Gastrocnemius medialis (tissue), 4 donors: ENCODE measurements at regions not wholly inside any gene's neighbourhood (a gene's known extent, or its start where the extent isn't known, plus 50 kb on each side); places are given as distances from the start of the nearest gene placed in this dataset.

ENCODE experiments used
- ATAC-seq, 2 donors: fragments of 150-250 bp; one replicate each; pipeline ENCODE4 v1.9.1; 2016
- DNase-seq, 2 donors: peaks; one replicate each; pipeline ENCODE4 v3.0.0-alpha.2; 2019
- H3K27ac ChIP-seq, 4 donors: fragments of 200-600 bp; sonication (generic); 1 replicate in 1 of 4; 2 replicates in 3 of 4; pipeline ENCODE4 v1.5.1; 2016 to 2018; ENCODE audit warnings: mild to moderate bottlenecking in 2 of 4, moderate library complexity in 1 of 4
- H3K27me3 ChIP-seq, 3 donors: fragments of 200-600 bp; sonication (generic) in 2 of 3; 1 replicate in 1 of 3; 2 replicates in 2 of 3; pipeline versions ENCODE4 v1.5.1 to v1.6.0; 2016 to 2019; ENCODE audit warnings: mild to moderate bottlenecking in 1 of 3, moderate library complexity in 1 of 3
- H3K36me3 ChIP-seq, 2 donors: fragments of 200-600 bp; sonication (generic) in 1 of 2; one replicate each; pipeline ENCODE4 v1.5.1; 2017 to 2018
- H3K4me1 ChIP-seq, 2 donors: fragments of 200-600 bp; sonication (generic) in 1 of 2; one replicate each; pipeline ENCODE4 v1.5.1; 2016 to 2017; ENCODE audit warnings: mild to moderate bottlenecking in 2 of 2
- H3K4me3 ChIP-seq, 4 donors: fragments of 200-600 bp; sonication (generic) in 3 of 4; 1 replicate in 1 of 4; 2 replicates in 3 of 4; pipeline ENCODE4 v1.5.1; 2016 to 2019; ENCODE audit warnings: mild to moderate bottlenecking in 2 of 4
- H3K9me3 ChIP-seq, 3 donors: fragments of 200-600 bp; sonication (generic) in 2 of 3; 1 replicate in 1 of 3; 2 replicates in 2 of 3; pipeline ENCODE4 v1.5.1; 2016 to 2019
- POLR2A ChIP-seq, 2 donors: fragments of 450-650 bp; IDR thresholded peaks; one replicate each; pipeline ENCODE4 v1.6.1; 2017; ENCODE audit warnings: antibody characterized with exemption in 2 of 2, mild to moderate bottlenecking in 2 of 2, moderate library complexity in 2 of 2
- in situ Hi-C, 4 donors: fragments of 200-750 bp; cut with MboI; loops; one replicate each; pipeline versions ENCODE4 v1.15.0 to v1.8.0; 2017; ENCODE audit warnings: low sequenced_read_pairs in 4 of 4
- intact Hi-C: fragments of 100-400 bp; cut with DNase I; formaldehyde crosslinking; loops from one replicate; pipeline ENCODE4 v1.15.1; 2023; ENCODE audit warnings: low total_unique reads
- TF ChIP-seq, protein P1 (sequence below), 5 experiments: fragments of 450-650 bp in 3 of 5; fragments of 200-600 bp in 2 of 5; sonication (generic) in 2 of 5; IDR thresholded peaks in 4 of 5; conservative IDR thresholded peaks in 1 of 5; 1 replicate in 4 of 5; 2 replicates in 1 of 5; pipeline ENCODE4 v1.5.1; 2016 to 2019; ENCODE audit warnings: antibody characterized with exemption in 5 of 5, mild to moderate bottlenecking in 3 of 5, moderate library complexity in 3 of 5

DNA sequence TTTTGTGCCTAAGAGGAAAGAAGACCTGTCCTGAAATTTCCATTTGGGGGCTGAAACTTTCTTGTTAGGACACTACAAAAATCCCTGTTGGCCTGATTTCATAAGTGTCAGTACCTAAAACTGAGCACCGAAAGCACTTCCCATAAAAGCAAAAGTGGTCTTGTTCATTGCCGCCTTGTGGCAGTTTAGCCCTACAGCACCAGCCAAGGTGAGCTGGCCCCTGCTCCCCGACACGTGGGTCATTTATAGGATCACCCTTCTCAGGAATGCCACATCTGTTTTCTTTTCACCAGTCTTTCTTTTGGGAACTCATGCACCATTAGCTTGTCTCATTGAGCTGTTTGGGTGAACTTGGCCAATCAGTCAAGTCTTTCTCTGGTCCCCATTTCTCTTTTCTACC lies 155.8 kb upstream of the KAZN start:
- ATAC-seq, result no peak
- Histone ChIP-seq H3K27me3 (no peaks in the 10 kb centered on the region), H3K9me3 (no peaks in the 10 kb centered on the region), H3K4me1 (no peaks in the 10 kb centered on the region), H3K27ac (no peak overlapping the region), H3K36me3 (no peaks in the 10 kb centered on the region), H3K4me3 (no peak overlapping the region)
- intact Hi-C loops (no loop called here), in situ Hi-C loops (no loop called here)
- DNase-seq, result no peak
- TF ChIP-seq POLR2A (IDR thresholded peaks at IDR 0.05), result no peak
- TF ChIP-seq, protein P1, sequence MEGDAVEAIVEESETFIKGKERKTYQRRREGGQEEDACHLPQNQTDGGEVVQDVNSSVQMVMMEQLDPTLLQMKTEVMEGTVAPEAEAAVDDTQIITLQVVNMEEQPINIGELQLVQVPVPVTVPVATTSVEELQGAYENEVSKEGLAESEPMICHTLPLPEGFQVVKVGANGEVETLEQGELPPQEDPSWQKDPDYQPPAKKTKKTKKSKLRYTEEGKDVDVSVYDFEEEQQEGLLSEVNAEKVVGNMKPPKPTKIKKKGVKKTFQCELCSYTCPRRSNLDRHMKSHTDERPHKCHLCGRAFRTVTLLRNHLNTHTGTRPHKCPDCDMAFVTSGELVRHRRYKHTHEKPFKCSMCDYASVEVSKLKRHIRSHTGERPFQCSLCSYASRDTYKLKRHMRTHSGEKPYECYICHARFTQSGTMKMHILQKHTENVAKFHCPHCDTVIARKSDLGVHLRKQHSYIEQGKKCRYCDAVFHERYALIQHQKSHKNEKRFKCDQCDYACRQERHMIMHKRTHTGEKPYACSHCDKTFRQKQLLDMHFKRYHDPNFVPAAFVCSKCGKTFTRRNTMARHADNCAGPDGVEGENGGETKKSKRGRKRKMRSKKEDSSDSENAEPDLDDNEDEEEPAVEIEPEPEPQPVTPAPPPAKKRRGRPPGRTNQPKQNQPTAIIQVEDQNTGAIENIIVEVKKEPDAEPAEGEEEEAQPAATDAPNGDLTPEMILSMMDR (IDR thresholded peaks at IDR 0.05 in 4 of 5, conservative IDR thresholded peaks at IDR 0.05 in 1 of 5), result no peak

DNA sequence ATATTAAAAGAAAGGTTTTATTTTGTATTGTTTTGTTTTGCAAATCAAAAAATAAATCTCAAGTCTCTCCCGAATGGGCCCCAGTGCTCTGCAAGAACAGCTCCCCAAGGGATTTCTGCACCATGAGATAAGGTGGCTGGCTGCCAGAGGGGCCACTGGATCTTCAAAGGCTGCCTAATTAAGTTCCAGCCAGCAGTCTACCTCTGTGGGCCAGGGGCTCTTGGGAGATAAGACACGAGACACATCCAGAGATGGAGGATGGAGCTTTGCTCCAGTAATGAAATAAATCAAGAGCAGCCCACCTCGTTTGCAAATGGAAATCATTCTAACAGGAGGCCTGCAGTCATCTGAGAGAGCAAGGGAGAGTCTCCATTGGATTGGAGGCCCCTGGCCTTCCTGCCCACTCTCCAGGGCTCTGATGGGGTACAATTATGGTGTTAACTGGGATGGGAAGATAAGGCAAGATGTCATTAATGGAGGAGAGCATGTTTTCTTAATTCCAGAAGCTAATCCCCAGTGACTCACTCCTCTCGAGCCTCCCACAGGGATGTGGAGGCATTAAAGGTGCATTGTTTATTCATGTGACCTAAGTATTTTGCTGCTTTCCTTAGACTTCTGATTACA lies 155.2 kb upstream of the KAZN start:
- Histone ChIP-seq H3K4me3 (no peak overlapping the region), H3K27me3 (no peaks in the 10 kb centered on the region), H3K36me3 (no peaks in the 10 kb centered on the region), H3K27ac (no peak overlapping the region), H3K9me3 (no peaks in the 10 kb centered on the region), H3K4me1 (no peaks in the 10 kb centered on the region)
- DNase-seq (no peak), ATAC-seq (no peak)
- in situ Hi-C loops (no loop called here), intact Hi-C loops (no loop called here)
- no peak for TF ChIP-seq POLR2A (IDR thresholded peaks at IDR 0.05)
- TF ChIP-seq, protein P1 (IDR thresholded peaks at IDR 0.05 in 4 of 5, conservative IDR thresholded peaks at IDR 0.05 in 1 of 5), result no peak

DNA sequence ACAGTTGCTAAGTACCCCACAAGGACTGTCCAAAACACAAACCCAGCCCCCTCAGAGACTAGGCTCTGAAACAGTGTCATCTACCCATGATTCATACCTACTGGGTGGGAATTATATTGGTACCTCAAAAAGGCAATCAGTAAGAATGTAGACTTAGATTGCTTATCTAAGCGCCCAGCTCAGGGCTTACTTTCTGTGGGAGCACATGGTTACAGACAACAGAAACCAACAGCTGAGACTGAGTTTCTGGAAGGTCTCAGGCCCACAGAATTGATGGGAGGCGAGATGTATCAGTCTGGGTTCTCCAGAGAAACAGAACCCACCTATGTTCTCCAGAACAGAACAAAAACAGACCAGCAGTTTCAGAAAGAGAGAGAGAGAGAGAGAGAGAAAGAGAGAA lies 147.3 kb upstream of the KAZN start:
- H3K36me3 ChIP-seq, result no peaks in the 10 kb centered on the region
- DNase-seq, result no peak
- H3K27ac ChIP-seq, result no peak overlapping the region
- no peak overlapping the region for H3K4me3 ChIP-seq
- no peaks in the 10 kb centered on the region for H3K27me3 ChIP-seq
- ATAC-seq, result no peak
- no peaks in the 10 kb centered on the region for H3K4me1 ChIP-seq
- in situ Hi-C loops (no loop called here), intact Hi-C loops (no loop called here)
- TF ChIP-seq, protein P1 (IDR thresholded peaks at IDR 0.05 in 4 of 5, conservative IDR thresholded peaks at IDR 0.05 in 1 of 5), result no peak
- TF ChIP-seq POLR2A (IDR thresholded peaks at IDR 0.05), result no peak
- H3K9me3 ChIP-seq, result no peaks in the 10 kb centered on the region

DNA sequence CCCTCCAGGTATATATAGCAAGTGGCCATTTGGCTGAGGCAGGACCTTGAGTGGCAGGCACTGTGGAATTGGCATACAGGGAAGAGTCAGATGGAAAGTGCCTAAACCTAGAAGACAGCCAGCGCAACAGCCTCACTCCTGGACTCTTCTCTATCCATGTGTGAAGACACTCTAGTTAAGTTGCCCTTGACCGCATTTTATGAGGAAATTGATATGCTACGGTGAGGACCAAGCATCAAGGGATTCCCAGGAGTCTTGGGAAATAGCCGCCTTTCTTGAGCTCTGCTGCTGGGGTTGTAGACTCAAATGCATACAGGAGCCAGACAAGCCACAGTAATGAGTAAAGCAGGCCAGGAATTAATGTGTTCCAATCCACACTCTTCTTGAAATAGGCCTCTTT lies 145.9 kb upstream of the KAZN start:
- no peak for TF ChIP-seq POLR2A (IDR thresholded peaks at IDR 0.05)
- TF ChIP-seq, protein P1 (IDR thresholded peaks at IDR 0.05 in 4 of 5, conservative IDR thresholded peaks at IDR 0.05 in 1 of 5), result no peak
- Histone ChIP-seq H3K27me3 (no peaks in the 10 kb centered on the region), H3K27ac (no peak overlapping the region), H3K36me3 (no peaks in the 10 kb centered on the region), H3K4me3 (no peak overlapping the region), H3K9me3 (no peaks in the 10 kb centered on the region), H3K4me1 (no peaks in the 10 kb centered on the region)
- in situ Hi-C loops (no loop called here), intact Hi-C loops (no loop called here)
- ATAC-seq (no peak), DNase-seq (no peak)

DNA sequence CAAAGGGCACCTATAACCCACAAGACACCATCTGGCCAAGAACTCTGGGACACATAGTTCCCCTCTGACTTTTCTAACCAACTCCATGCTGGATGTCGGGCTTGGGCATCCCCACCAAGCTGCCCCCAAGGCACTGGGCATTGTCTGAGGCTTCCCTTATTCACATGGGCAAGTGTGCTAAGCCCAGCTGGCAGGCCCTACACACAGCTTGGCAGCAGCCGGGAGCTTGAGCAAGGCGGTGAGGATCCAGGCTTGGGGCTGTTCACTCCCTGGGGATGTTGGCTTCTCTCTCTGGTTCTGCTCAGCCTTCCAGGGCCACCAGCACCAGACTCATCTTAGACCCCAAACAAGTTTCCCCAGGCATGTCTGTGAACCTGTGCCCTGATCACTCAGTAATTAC lies 138.3 kb upstream of the KAZN start:
- Histone ChIP-seq H3K4me3 (no peak overlapping the region), H3K4me1 (no peaks in the 10 kb centered on the region), H3K27ac (no peak overlapping the region), H3K27me3 (no peaks in the 10 kb centered on the region), H3K36me3 (no peaks in the 10 kb centered on the region), H3K9me3 (no peaks in the 10 kb centered on the region)
- in situ Hi-C loops, result no loop called here
- DNase-seq, result no peak
- intact Hi-C loops, result no loop called here
- no peak for ATAC-seq
- TF ChIP-seq POLR2A (IDR thresholded peaks at IDR 0.05), result no peak
- TF ChIP-seq, protein P1 (IDR thresholded peaks at IDR 0.05 in 4 of 5, conservative IDR thresholded peaks at IDR 0.05 in 1 of 5), result no peak
